ENCODE measurements at regions not wholly inside any gene's neighbourhood (a gene's known extent, or its start where the extent isn't known, plus 50 kb on each side); places are given as distances from the start of the nearest gene placed in this dataset.

GRCh38 chrX:30979271-30979670 lies 90.2 kb upstream of the TAB3 start:
- Mint-ChIP-seq H3K27me3 (ENCODE audit: low read depth) (no peaks in the 10 kb centered on the region), H3K4me1 (no peaks in the 10 kb centered on the region), H3K9me3 (peaks cover 9% of the 10 kb centered on the region), H3K36me3 (ENCODE audit: low read depth) (no peaks in the 10 kb centered on the region), H3K27ac (peak overlapping the region in 1 of 3 experiments; percentile 18), H3K4me3 (no peak overlapping the region)
- no peak for TF ChIP-seq CTCF (IDR thresholded peaks at IDR 0.05; ENCODE audit: unreplicated experiment in 3 of 3)

GRCh38 chrX:30975467-30975866 lies 86.4 kb upstream of the TAB3 start:
- no peak for TF ChIP-seq CTCF (IDR thresholded peaks at IDR 0.05; ENCODE audit: unreplicated experiment in 3 of 3)
- H3K27ac Mint-ChIP-seq: no peak overlapping the region
- no peaks in the 10 kb centered on the region for H3K4me1 Mint-ChIP-seq
- peaks cover 3% of the 10 kb centered on the region for H3K9me3 Mint-ChIP-seq
- H3K27me3 Mint-ChIP-seq (ENCODE audit: low read depth): no peaks in the 10 kb centered on the region
- no peak overlapping the region for H3K4me3 Mint-ChIP-seq
- no peaks in the 10 kb centered on the region for H3K36me3 Mint-ChIP-seq (ENCODE audit: low read depth)

GRCh38 chrX:30973784-30974427 lies 84.9 kb upstream of the TAB3 start:
- Mint-ChIP-seq H3K9me3 (peaks cover 2% of the 10 kb centered on the region), H3K4me1 (no peaks in the 10 kb centered on the region), H3K4me3 (no peak overlapping the region), H3K27me3 (ENCODE audit: low read depth) (no peaks in the 10 kb centered on the region), H3K27ac (no peak overlapping the region), H3K36me3 (ENCODE audit: low read depth) (no peaks in the 10 kb centered on the region)
- TF ChIP-seq CTCF (IDR thresholded peaks at IDR 0.05; ENCODE audit: unreplicated experiment in 3 of 3): no peak

GRCh38 chrX:30971774-30972603 lies 82.9 kb upstream of the TAB3 start:
- peak overlapping the region; percentile 69 to 78 (median 75) for H3K4me3 Mint-ChIP-seq
- peak overlapping the region; percentile 37 to 53 (median 52) for H3K27ac Mint-ChIP-seq
- no peaks in the 10 kb centered on the region for H3K36me3 Mint-ChIP-seq (ENCODE audit: low read depth)
- H3K27me3 Mint-ChIP-seq (ENCODE audit: low read depth): no peaks in the 10 kb centered on the region
- peaks cover 2% of the 10 kb centered on the region for H3K9me3 Mint-ChIP-seq
- peak; percentile 45 to 62 (median 51) for TF ChIP-seq CTCF (IDR thresholded peaks at IDR 0.05; ENCODE audit: unreplicated experiment in 3 of 3)
- H3K4me1 Mint-ChIP-seq: no peaks in the 10 kb centered on the region

- Mint-ChIP-seq H3K27ac (no peak overlapping the region), H3K27me3 (ENCODE audit: low read depth) (no peaks in the 10 kb centered on the region), H3K9me3 (peaks cover 2% of the 10 kb centered on the region), H3K36me3 (ENCODE audit: low read depth) (no peaks in the 10 kb centered on the region), H3K4me1 (no peaks in the 10 kb centered on the region), H3K4me3 (no peak overlapping the region)
- TF ChIP-seq CTCF (IDR thresholded peaks at IDR 0.05; ENCODE audit: unreplicated experiment in 3 of 3): no peak
Measured at GRCh38 chrX:30967516-30967915, 78.5 kb upstream of the TAB3 start.

All from nephron (organoid).